ENCODE measurements at regions not wholly inside any gene's neighbourhood (a gene's known extent, or its start where the extent isn't known, plus 50 kb on each side); places are given as distances from the start of the nearest gene placed in this dataset.

- TF ChIP-seq CTCF (IDR thresholded peaks at IDR 0.05) (no peak), POLR2AphosphoS5 (IDR thresholded peaks at IDR 0.05) (no peak)
Observed at GRCh38 chr21:14827468-14827867, 237.3 kb downstream of the NRIP1 start.
